ENCODE measurements at regions not wholly inside any gene's neighbourhood (a gene's known extent, or its start where the extent isn't known, plus 50 kb on each side); places are given as distances from the start of the nearest gene placed in this dataset.

DNA sequence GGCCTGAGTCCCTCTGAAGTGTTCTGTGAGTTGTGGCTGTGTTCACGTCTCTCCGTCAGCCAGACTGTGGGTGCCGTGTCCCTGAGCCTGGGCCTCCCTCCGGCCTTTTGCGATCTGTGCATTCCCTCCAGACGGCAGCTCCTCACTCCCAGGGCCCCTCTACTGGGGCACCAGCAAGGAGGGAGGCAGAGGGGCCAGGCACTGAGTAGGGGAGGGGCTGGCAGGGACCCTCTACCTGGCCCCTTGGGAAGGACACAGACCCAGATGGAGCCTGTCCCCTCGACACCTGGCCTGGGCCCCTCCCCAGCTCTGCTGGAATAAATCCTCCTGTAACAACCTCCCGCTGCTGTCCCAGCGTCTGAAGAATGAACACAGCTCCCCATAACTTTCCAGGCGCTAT is 110.0 kb upstream of the NKX1-1 start:
- Histone ChIP-seq H3K4me3 (no peak overlapping the region), H3K27ac (no peak overlapping the region)

DNA sequence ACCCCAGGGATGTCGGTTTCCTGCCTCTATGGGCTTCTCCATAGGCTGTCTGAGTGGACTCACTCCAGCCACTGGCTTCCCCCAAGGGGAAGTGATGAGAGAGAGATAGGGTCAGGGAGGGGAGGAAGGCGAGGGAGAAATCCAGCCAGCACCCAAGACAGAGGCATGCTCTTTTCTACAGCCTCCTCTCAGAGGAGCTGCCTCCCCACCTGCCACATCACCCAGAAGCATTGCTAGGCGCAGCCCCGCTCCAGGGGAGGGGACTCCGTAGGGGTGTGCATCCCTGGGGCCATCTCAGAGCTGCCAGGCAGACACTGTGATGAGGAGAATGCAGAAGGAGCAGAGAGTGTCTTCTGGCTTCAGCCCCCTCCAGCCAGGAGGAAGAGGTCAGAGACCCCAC is 109.5 kb upstream of the NKX1-1 start:
- H3K4me3 ChIP-seq = no peak overlapping the region
- H3K27ac ChIP-seq = no peak overlapping the region

DNA sequence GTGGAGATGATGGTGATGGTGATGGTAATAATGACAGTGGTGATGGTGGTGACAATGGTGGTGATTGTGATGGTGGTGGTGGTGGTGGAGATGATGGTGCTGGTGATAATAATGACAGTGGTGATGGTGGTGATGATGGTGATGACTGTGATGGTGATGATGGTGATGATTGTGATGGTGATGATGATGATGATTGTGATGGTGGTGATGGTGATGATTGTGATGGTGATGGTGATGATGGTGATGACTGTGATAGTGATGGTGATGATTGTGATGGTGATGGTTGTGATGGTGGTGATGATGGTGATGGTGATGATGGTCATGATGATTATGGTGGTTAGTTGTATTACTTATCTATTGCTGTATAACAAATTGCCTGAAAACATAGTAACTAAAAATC is 108.9 kb upstream of the NKX1-1 start:
- H3K27ac ChIP-seq = no peak overlapping the region
- no peak overlapping the region for H3K4me3 ChIP-seq

DNA sequence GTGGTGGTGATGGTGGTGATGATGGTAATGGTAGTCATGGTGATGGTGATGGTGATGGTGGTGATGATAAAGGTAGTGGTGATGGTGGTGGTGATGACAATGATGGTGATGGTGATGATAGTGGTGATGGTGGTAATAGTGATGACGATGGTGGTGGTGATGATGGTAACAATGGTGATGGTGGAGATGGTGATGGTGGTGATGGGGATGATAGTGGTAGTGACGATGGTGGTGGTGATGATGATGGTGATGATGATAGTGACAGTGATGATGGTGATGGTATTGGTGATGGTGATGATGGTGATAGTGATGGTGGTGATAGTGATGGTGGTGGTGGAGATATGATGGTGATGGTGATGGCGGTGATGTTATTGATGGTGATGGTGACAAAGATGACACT is 108.4 kb upstream of the NKX1-1 start:
- no peak overlapping the region for H3K27ac ChIP-seq
- no peak overlapping the region for H3K4me3 ChIP-seq

DNA sequence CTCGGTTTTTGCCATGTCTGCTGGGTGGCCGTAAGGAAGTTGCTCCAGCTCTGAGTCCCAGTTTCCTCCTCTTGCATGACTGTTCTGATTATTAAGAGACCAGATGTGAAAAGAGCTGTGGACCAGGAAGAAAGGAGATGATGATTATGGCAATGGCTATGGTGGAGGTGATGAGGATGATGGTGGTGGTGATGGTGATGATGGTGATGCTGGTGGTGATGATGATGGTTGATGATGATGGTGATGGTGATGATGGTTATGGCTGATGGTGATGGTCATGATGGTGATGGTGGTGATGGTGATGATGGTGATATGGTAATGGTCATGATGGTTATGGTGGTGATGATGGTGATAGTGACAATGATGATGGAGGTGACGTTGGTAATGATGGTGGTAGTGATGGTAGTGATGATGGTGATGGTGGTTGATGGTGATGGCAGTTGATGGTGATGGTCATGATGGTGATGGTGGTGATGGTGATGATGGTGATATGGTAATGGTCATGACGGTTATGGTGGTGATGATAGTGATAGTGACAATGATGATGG is 107.8 kb upstream of the NKX1-1 start:
- no peak overlapping the region for H3K4me3 ChIP-seq
- no peak overlapping the region for H3K27ac ChIP-seq

DNA sequence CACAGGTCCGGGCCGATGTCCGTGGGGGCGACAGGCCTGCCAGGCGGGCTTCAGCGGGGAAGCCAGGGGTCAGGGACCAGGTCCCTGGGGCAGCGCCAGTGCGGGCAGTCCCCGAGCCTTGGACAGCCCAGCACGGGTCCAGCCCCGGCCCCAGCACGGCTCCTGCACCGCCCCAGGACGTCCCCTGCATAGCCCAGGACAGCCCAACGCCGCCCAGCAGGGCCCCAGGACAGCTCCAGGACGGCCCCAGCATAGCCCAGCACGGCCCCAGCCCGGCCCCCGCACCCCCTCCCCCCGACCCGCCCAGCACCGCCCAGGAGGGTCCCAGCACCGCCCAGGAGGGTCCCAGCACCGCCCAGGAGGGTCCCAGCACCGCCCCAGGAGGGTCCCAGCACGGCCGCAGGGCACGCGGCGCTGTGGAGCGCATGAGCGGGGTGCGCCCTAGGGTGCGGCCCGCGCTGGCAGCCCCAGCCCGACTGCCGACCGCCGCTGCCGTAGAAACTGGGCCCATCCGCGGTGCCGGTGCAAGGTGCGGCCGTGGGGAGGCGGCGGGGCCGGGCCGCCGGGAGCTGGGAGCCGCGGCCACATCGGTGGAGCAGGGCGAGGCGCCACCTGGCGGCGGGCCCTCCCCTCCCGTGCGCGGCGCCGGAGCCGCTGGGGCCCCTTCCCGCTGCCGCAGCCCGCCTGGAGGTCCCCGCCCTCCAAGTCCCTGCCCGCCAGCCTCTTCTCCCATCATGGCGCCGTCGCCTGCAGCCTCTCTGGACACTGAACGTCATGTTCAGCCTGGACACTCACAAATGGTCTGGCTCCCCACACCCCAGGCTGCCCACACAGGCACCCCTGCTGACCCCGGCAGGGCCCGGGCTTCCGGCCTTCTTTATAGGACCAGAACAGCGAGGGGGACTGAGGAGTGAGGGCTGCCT is 106.8 kb upstream of the NKX1-1 start:
- Histone ChIP-seq H3K4me3 (peak overlapping the region in 2 of 7 experiments; percentile 2 to 7), H3K27ac (peak overlapping the region in 1 of 21 experiments; percentile 17)

DNA sequence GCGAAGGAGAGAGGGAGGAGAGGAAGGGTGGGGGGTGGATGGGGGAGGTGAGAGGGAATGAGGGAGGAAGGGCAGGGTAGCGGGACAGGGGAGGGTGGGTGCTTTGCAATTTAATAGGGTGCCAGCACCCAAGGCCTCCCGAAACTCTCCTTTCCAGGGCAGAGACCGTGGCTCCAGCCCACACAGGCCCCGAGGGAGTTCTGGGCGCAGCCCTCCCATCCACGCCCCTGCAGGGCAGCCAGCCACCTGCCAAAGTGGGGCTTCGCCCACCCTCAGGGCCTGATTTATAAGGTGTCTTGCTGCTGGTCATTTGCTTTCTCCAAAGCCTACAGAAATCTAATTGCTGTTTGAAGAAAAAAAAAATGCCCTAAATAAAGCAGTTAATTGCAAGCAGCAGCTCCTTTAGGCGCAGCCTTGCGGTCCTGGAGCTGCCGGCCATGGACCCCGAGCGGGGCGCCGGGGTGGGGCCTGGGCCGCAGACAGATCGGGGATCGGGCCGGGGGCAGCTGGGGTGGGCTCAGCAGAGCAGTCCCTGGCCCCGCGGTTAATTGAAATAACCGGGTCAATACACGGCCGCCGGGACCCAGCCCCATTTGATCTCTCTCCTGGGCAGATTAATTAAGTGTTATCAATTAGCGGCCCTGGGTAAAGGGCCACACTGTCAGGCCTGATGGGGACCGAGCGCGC is 106.0 kb upstream of the NKX1-1 start:
- H3K4me3 ChIP-seq = no peak overlapping the region
- peak overlapping the region in 1 of 21 experiments; percentile 17 for H3K27ac ChIP-seq

DNA sequence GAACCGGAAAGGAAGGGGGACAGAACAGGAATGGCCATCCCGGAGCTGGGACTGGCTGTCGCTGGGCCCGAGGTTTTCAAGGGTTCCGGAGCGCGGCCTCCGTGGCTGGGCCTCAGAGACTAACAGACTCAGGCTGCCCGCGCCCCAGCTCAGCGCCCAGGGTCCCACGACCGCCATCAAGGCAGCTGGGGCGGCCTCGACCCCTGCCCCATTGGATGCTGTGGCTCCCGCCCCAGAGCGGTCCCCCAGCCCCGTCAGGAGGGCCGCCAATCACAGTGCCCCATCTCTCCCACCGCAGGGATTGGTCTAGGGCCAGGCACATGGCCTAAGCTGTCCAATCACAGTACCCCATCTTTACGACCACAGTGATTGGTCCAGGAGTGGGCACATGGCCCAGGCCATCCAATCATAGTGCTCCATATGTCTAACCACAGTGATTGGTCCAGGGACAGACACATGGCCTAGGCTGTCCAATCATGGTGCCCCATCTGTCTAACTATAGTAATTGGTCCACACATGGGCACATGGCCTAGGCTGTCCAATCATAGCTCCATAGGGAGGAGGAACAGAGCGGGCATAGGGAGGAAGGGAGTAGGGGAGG is 105.3 kb upstream of the NKX1-1 start:
- Histone ChIP-seq H3K27ac (peak overlapping the region in 1 of 21 experiments; percentile 10), H3K4me3 (no peak overlapping the region)

DNA sequence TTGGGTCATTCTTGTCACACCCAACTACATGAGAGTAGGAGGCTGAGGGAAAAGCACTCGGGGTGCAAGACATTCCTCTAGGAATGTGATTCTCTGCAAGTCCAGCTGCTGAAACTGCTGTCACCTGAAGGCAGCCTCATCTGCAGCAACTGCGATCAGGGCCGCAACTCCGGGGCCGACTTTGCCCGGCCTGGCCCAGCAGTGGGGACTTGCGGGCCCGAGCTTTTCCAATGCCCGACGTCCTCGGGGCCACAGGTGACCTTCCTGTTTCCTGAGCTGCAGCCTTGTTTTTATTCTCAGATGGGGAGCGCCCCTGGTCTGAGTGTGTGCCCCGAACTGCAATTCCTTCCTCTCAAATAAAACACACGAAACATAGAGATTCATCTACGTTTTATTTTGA is 104.7 kb upstream of the NKX1-1 start:
- H3K4me3 ChIP-seq = no peak overlapping the region
- H3K27ac ChIP-seq = peak overlapping the region in 1 of 21 experiments; percentile 10

DNA sequence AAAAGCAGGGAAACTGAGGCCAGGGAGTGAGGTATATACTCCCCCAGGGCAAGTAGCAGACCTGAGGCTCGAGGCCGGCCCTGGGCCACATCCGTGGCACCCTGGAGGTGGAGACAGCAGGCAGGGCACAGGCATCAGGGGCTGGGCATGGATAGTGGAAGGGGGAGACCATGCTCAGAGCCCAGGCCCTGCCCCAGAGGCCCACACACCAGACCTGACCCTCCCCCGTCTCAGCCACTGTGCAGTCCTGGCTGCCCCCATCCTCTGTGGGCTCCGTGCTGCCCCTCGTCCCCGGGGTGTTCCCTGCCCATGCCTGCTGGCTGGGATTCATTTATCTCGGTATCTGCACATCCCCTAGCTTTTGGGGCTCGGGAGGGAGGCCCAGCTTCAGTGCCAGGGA is 103.1 kb upstream of the NKX1-1 start:
- Histone ChIP-seq H3K27ac (no peak overlapping the region), H3K4me3 (no peak overlapping the region)

DNA sequence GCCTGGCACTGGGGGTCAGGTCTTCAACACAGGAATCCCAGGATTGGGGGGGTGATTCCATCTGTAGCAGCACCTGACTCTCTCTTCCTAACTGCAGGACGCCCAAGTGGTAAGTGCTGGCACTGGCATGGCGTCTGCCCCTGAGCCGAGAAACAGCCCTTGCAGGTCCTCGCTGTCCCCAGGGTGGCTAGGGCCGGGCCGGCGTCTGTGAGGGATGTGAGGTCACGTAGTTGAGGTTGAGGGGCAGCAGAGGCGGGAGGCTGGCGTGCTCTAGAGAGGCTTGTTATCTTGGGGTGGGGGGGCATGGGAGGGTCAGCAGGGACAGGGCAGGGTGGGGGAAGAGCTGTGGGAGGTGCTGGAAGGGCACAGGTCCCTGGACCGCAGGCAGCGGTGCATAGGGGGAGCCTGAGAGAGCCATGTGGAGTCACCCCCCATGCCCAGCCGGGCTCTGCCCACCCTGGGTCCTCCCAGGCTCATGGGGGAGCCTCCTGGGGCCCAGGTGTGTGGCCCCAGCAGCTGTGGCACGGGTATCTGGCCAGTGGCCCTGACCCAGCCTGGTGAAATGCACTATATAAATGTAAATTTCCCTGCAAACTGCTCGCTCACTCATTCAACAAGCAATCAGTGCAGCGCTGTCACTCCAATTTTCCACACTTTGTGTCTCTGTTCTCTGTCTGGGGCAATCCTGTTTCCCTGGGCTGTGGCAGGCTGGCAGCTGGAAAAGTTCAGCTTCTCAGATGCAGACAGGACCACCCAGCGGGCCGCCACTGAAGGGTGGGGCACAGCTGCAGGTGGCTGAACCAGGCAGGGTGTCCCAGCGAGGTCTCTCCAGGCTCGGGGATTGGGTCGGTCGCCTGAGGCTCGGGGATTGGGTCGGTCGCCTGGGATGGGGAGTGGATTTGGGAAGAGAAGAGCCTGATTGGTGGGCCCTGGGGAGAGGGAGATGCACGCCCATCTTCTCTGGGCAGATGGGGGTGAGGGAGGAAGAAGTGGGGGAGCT is 102.2 kb upstream of the NKX1-1 start:
- Histone ChIP-seq H3K27ac (no peak overlapping the region), H3K4me3 (no peak overlapping the region)

DNA sequence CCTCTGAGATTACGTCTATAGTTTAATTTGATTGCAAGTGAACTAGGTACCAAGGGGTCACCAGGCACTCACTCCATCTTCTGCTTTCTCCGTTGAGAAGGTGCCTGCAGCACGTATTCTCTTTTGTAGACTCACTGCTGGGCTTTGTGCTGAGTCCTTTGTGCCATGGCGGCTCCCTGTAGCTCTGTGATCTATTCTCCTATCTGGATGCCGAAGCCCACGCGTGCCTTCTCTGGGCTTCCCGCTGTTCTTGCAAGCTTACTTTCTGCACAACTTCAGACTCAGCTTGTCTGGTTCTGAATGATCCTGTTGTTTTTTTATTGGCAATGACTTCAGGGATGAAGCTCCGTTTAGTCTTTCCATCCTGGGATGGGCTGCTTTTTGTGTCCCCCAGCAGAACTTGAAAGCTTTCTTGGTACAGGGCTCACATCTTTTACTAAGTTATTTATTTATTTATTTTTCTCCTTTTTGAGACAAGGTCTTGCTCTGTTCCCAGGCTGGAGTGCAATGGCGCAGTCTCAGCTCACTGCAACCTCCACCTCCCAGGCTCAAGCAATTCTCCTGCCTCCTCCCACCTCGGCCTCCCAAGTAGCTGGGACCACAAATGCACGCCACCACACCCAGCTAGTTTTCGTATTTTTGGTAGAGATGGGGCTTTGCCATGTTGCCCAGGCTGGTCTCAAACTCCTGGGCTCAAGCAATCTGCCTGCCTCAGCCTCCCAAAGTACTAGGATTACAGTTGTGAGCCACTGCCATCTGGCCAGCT is 100.9 kb upstream of the NKX1-1 start:
- no peak overlapping the region for H3K27ac ChIP-seq
- H3K4me3 ChIP-seq = no peak overlapping the region

DNA sequence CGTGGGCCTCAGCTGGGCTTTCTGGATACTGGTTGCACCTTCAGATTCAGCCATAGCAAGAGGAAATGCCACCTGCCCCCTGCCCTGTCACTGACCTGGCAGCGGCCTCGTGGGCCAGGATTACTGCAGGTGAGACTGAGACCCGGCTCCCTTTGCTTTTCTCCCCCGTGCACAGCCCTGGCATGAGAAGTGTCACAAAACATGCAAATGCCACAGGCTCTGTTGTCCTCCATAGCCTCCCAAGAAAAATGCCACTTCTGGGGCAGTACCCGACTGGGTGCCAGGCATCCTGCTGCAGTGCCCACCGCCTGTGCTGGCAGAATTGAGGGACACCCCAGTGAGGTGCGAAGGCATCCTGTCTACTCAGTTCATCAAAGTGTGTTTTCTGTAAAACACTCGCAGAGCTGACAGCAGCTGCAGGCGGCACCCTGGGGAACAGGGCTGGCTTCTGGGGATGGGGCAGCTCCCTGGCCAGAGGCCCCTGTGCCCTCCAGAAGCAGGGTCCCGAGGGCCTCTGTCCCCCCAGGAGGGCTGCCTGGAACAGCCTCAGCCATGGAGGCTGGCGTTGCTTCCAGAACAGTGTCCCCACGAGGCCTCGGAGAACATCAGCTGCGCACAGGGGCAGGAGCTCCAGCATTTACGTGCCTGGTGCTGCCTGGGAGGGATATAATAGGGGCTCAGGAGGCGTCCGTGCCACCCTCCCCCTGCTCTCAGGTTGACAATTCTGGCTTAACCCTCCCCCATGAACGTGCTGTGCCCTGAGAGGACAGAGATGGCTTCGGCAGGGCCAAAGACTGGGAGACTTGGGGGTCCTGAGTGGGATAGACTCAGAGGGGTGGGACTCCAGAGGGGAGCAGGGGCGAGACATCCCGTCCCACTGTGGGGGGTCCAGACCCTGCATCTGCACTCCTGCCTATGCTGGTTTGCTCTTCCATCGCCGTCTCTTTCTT is 99.5 kb upstream of the NKX1-1 start:
- Histone ChIP-seq H3K27ac (no peak overlapping the region), H3K4me3 (no peak overlapping the region)

DNA sequence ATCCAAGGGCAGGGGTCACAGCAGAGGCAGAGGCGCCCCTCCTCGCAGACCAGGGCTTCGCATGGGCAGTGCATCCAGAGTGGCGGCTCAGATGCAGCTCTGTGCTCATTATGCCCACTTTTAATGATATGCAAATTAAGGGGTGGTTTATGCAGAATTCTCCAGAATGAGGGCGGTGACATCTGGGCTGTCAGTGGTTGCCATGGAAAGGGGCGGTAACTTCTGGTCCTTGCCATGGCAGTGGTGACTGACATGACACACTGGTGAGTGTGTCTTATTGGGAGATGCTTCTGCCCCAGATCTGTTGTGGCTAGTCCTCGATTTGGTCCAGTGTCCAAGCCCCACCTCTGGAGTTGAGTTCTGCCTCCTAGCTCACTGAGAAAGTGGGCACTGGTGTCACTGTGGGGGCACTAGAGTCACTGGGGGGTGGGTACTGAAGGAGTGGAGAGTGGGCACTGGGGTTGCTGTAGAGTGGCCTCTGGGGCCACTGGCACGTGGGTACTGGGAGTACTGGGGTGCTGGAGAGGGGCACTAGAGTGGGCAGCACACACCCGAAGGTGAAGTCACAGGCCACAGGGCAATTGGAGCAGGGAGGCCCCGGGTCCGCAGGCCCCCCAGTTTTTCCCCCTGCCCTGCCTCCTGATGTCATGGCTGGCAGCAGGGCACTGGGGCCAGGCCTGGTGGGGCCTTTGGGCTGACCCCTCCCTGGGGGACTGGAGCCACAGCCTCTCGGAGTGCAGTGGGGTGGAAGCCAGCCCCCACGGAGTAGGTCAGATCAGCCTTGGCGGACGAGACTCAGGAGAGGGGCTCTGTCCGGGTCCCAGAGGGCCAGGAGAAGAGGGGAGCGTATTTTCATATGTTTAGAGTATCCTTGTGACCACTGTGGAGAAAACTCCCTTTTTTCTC is 98.6 kb upstream of the NKX1-1 start:
- Histone ChIP-seq H3K27ac (no peak overlapping the region), H3K4me3 (no peak overlapping the region)

DNA sequence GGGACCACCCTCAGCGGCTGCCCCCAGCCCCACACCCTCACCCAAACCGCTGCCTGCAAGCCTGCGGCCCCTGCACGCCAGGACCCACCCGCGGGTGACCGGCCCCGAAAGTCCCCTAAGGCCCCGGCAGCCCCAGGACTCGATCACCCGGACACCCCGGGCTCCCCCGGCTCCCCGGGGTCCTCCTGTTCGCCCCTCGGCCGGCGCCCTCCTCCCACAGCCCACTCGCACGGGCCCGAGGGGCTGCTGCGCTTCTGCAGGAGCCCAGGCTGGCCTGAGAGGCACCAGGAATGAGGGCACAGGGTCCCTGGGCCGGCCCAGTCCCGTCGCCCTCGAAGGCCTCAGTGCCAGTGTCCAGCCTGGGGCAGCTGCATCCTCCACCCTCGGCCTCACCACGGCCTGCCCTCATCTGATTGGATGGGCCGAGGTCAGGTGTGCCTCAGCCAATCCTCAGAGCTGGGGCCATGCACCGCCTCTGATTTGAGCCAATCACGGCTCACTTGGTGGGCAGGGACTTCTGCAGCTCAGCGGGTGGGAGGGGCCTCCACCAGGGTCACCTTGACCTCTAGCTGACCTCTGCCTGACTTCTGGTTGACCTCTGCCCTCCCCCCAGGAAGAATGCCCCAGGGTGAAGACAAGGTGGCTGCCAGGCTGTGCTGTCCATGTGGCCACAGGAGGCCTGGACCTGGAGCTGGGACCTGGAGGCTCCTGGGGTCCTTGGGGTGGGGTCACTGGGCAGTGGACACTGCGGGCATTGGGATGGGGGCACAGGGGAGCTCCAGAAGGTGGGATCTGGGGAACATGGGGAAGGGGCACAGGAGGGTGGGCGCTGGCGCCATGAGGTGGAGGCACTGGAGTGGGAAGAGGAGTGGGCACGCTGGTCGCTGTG is 97.6 kb upstream of the NKX1-1 start:
- H3K4me3 ChIP-seq = no peak overlapping the region
- H3K27ac ChIP-seq = no peak overlapping the region
